Astrocyte (in vitro differentiated cells and primary cell): ENCODE measurements at regions not wholly inside any gene's neighbourhood (a gene's known extent, or its start where the extent isn't known, plus 50 kb on each side); places are given as distances from the start of the nearest gene placed in this dataset.

ENCODE experiments used
- DNase-seq: peaks from one replicate; pipeline ENCODE4 v3.0.0-alpha.2; 2010; ENCODE audit warnings: low read depth
- FAIRE-seq: peaks from 2 replicates; lab custom pipeline; 2011; peaks lifted over from hg19 to GRCh38; lab: Jason Lieb, UNC
- H2AFZ ChIP-seq: 2 replicates; pipeline ENCODE4 v1.6.0; 2012; ENCODE audit warnings: low read depth, low read length, inconsistent platforms
- H3K27ac ChIP-seq: 2 replicates; pipeline ENCODE4 v1.5.1; 2011; ENCODE audit warnings: low read depth, low read length, inconsistent platforms
- H3K27me3 ChIP-seq: 2 replicates; pipeline ENCODE4 v1.6.0; 2011; ENCODE audit warnings: low read length, inconsistent platforms; ENCODE audit not compliant: insufficient read depth
- H3K36me3 ChIP-seq: 2 replicates; pipeline ENCODE4 v1.5.1; 2011; ENCODE audit warnings: low read length, inconsistent platforms; ENCODE audit not compliant: insufficient read depth
- H3K4me1 ChIP-seq: 2 replicates; pipeline ENCODE4 v1.5.1; 2011; ENCODE audit warnings: low read length, inconsistent platforms; ENCODE audit not compliant: insufficient read depth
- H3K4me2 ChIP-seq: 2 replicates; pipeline ENCODE4 v1.6.0; 2012; ENCODE audit warnings: low read length, inconsistent platforms
- H3K4me3 ChIP-seq: 2 replicates; pipeline ENCODE4 v1.5.1; 2011; ENCODE audit warnings: low read depth, mild to moderate bottlenecking, low read length, inconsistent platforms; ENCODE audit not compliant: insufficient read depth
- H3K79me2 ChIP-seq: 2 replicates; pipeline ENCODE4 v1.6.0; 2012; ENCODE audit warnings: mild to moderate bottlenecking, low read length, inconsistent platforms; ENCODE audit not compliant: insufficient read depth
- H3K9ac ChIP-seq: 2 replicates; pipeline ENCODE4 v1.6.0; 2012; ENCODE audit warnings: mild to moderate bottlenecking, low read length, inconsistent platforms
- H3K9me3 ChIP-seq: 2 replicates; pipeline ENCODE4 v1.5.1; 2012; ENCODE audit warnings: low read depth, mild to moderate bottlenecking, low read length, inconsistent platforms; ENCODE audit not compliant: insufficient read depth
- H4K20me1 ChIP-seq: 2 replicates; pipeline ENCODE4 v1.6.0; 2012; ENCODE audit warnings: low read length, inconsistent platforms; ENCODE audit not compliant: insufficient read depth
- H3K27ac Mint-ChIP-seq: one replicate; pipeline ENCODE4 v1.8.0; 2021; ENCODE audit warnings: mild to moderate bottlenecking, mixed read lengths; ENCODE audit not compliant: unreplicated experiment
- H3K27me3 Mint-ChIP-seq: one replicate; pipeline ENCODE4 v1.8.0; 2021; ENCODE audit warnings: low read depth, mixed read lengths; ENCODE audit not compliant: unreplicated experiment
- H3K36me3 Mint-ChIP-seq: one replicate; pipeline ENCODE4 v1.8.0; 2021; ENCODE audit warnings: low read depth, mixed read lengths; ENCODE audit not compliant: unreplicated experiment
- H3K4me1 Mint-ChIP-seq: one replicate; pipeline ENCODE4 v1.8.0; 2021; ENCODE audit warnings: low read depth, mixed read lengths; ENCODE audit not compliant: unreplicated experiment
- H3K4me3 Mint-ChIP-seq: one replicate; pipeline ENCODE4 v1.8.0; 2021; ENCODE audit warnings: mild to moderate bottlenecking, moderate library complexity, mixed read lengths; ENCODE audit not compliant: unreplicated experiment
- H3K9me3 Mint-ChIP-seq: one replicate; pipeline ENCODE4 v1.8.0; 2021; ENCODE audit warnings: mild to moderate bottlenecking, mixed read lengths; ENCODE audit not compliant: unreplicated experiment
- EZH2 ChIP-seq: IDR thresholded peaks from 2 replicates; pipeline ENCODE4 v1.6.1; 2012; ENCODE audit warnings: mild to moderate bottlenecking, low read length, inconsistent platforms; ENCODE audit not compliant: insufficient read depth
- TF ChIP-seq, protein P1 (sequence below): IDR thresholded peaks from 2 replicates; pipeline ENCODE4 v1.5.1; 2011; ENCODE audit warnings: low read depth, mild to moderate bottlenecking, inconsistent platforms, low read length, moderate library complexity; ENCODE audit not compliant: insufficient read depth

DNA sequence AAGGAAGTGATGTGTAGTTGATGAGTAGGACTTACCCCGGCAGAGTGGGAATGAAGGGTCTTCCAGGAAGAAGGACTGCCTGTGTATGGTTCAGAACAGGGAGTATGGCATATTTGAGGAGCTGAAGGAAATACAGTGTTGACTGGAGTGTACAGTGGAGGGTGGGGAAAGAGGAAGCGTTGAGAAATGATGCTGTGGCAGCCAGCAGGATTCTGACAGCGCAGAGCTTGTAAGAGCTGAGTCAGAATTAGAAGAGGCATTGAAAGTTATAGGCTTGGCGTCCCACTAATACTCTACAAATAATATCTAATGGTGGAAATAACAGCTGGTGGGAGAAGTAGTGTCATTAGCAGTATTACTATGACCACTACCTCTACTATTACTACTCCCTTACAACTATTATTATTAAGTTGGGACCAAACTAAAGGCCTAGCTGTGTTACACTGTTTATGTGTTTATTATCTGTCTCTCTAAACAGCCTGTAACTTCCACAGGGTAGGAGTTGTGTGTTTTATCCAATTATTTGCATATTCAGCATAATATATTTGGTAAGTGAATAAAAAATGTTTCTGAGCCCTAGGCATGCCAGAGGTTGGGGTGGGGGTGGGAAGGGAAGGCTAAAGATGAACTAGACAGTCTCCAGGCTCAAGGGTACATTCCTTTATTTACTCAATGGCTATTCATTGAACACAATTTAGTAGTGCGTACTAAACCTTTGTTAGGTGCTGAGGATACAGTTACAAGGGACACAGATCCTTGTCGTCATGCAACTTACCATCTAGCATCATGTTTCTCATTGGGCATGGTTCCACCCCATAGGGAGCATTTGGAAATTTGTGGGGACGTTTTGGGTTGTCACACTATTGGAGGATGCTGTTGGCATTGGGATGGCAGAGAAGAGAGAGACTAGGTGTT, 428.8 kb upstream of the ONECUT1 start:
- no peaks in the 10 kb centered on the region for H3K9me3 ChIP-seq
- H3K79me2 ChIP-seq = no peaks in the 10 kb centered on the region
- H3K9ac ChIP-seq = no peak overlapping the region
- H3K36me3 ChIP-seq = no peaks in the 10 kb centered on the region
- H3K27me3 ChIP-seq = no peaks in the 10 kb centered on the region
- H3K4me1 ChIP-seq = no peaks in the 10 kb centered on the region
- H3K27me3 Mint-ChIP-seq = peaks cover 5% of the 10 kb centered on the region
- no peak overlapping the region for H3K27ac Mint-ChIP-seq
- FAIRE-seq = no peak
- H3K4me2 ChIP-seq = no peak overlapping the region
- no peaks in the 10 kb centered on the region for H4K20me1 ChIP-seq
- no peaks in the 10 kb centered on the region for H3K9me3 Mint-ChIP-seq
- no peaks in the 10 kb centered on the region for H3K36me3 Mint-ChIP-seq
- no peak overlapping the region for H3K4me3 ChIP-seq
- H3K4me1 Mint-ChIP-seq = no peaks in the 10 kb centered on the region
- H3K4me3 Mint-ChIP-seq = no peak overlapping the region
- no peak for DNase-seq
- no peak overlapping the region for H2AFZ ChIP-seq
- H3K27ac ChIP-seq = no peak overlapping the region
- no peak for TF ChIP-seq EZH2
- TF ChIP-seq, protein P1, sequence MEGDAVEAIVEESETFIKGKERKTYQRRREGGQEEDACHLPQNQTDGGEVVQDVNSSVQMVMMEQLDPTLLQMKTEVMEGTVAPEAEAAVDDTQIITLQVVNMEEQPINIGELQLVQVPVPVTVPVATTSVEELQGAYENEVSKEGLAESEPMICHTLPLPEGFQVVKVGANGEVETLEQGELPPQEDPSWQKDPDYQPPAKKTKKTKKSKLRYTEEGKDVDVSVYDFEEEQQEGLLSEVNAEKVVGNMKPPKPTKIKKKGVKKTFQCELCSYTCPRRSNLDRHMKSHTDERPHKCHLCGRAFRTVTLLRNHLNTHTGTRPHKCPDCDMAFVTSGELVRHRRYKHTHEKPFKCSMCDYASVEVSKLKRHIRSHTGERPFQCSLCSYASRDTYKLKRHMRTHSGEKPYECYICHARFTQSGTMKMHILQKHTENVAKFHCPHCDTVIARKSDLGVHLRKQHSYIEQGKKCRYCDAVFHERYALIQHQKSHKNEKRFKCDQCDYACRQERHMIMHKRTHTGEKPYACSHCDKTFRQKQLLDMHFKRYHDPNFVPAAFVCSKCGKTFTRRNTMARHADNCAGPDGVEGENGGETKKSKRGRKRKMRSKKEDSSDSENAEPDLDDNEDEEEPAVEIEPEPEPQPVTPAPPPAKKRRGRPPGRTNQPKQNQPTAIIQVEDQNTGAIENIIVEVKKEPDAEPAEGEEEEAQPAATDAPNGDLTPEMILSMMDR = no peak

DNA sequence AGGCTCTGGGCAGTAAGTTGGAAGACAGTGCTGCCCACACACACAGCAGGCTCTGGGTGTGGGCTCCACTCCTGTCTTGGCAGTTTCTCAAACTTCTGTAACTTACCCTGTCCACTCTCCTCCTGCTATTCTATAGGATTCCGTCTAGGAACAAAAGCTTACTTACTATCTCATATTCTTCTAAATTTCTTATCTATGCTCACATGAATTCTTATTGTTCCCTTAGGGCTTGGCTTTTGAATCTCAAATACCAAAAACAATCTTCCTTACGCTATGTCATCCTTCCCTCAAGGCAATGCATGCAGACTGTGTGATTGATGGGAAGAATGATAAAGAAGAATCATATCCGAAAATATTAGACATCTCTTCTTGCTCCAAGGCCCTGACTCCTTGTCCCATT, 425.9 kb upstream of the ONECUT1 start:
- Mint-ChIP-seq H3K27me3 (peaks cover 8% of the 10 kb centered on the region), H3K27ac (no peak overlapping the region), H3K9me3 (no peaks in the 10 kb centered on the region), H3K4me3 (no peak overlapping the region), H3K4me1 (no peaks in the 10 kb centered on the region), H3K36me3 (no peaks in the 10 kb centered on the region)
- H3K36me3 ChIP-seq = no peaks in the 10 kb centered on the region
- H3K4me3 ChIP-seq = no peak overlapping the region
- no peak overlapping the region for H3K9ac ChIP-seq
- H3K4me2 ChIP-seq = no peak overlapping the region
- no peak overlapping the region for H3K27ac ChIP-seq
- H3K9me3 ChIP-seq = no peaks in the 10 kb centered on the region
- no peak for DNase-seq
- no peaks in the 10 kb centered on the region for H3K79me2 ChIP-seq
- no peak for TF ChIP-seq EZH2
- TF ChIP-seq, protein P1 = no peak
- no peaks in the 10 kb centered on the region for H4K20me1 ChIP-seq
- H2AFZ ChIP-seq = no peak overlapping the region
- no peaks in the 10 kb centered on the region for H3K27me3 ChIP-seq
- FAIRE-seq = no peak
- no peaks in the 10 kb centered on the region for H3K4me1 ChIP-seq

DNA sequence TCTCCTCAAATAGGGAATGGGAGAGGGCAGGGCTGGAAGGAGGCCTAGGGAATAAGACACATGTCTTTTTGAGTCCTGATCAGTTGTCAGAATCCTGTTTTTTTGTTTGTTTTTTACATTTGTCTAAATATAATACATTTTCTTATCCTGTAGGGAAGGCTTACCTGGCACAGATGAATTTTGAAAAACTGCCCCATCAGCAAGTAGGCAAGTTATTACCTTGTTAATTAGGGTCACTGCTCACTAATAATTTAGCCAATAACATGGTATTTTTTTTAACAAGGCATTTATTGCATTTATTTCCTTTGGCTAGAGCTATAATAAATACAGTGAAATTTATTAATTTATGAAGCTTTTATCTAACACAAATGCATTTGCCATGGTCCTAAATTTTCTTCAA, 423.2 kb upstream of the ONECUT1 start:
- no peak overlapping the region for H3K4me2 ChIP-seq

More for the DNA sequence above, 423.2 kb upstream of the ONECUT1 start:
- no peaks in the 10 kb centered on the region for H4K20me1 ChIP-seq
- no peaks in the 10 kb centered on the region for H3K36me3 ChIP-seq
- no peaks in the 10 kb centered on the region for H3K4me1 ChIP-seq
- no peaks in the 10 kb centered on the region for H3K9me3 ChIP-seq
- H3K4me3 ChIP-seq = no peak overlapping the region
- H3K27ac ChIP-seq = no peak overlapping the region
- DNase-seq = no peak
- H3K27me3 ChIP-seq = no peaks in the 10 kb centered on the region
- FAIRE-seq = no peak
- Mint-ChIP-seq H3K27me3 (peaks cover 8% of the 10 kb centered on the region), H3K9me3 (no peaks in the 10 kb centered on the region), H3K4me3 (no peak overlapping the region), H3K27ac (no peak overlapping the region), H3K36me3 (no peaks in the 10 kb centered on the region), H3K4me1 (no peaks in the 10 kb centered on the region)
- no peak for TF ChIP-seq EZH2
- TF ChIP-seq, protein P1 = no peak
- H3K79me2 ChIP-seq = no peaks in the 10 kb centered on the region
- no peak overlapping the region for H2AFZ ChIP-seq
- H3K9ac ChIP-seq = no peak overlapping the region
